H1 (cell line): ENCODE measurements at regions not wholly inside any gene's neighbourhood (a gene's known extent, or its start where the extent isn't known, plus 50 kb on each side); places are given as distances from the start of the nearest gene placed in this dataset.
A peak's percentile ranks its signal among the peaks of the same experiment; 100 is the strongest.

Experiments
- CTCF ChIA-PET: fragments of 300-600 bp; sonication (Branson Sonifier 250); formaldehyde crosslinking; loops from one replicate; lab custom pipeline; 2021; ENCODE audit not compliant: partially characterized antibody; lab: Charles Lee
- POLR2A ChIA-PET: fragments of 300-600 bp; sonication (Branson Sonifier 250); formaldehyde crosslinking; loops from one replicate; lab custom pipeline; 2021; ENCODE audit warnings: inconsistent platforms; ENCODE audit not compliant: partially characterized antibody; lab: Charles Lee
- DNase-seq, 2 experiments: peaks; one replicate each; pipeline versions ENCODE4 v3.0.0 to v3.0.0-alpha.2; 2010 to 2022; ENCODE audit warnings: low spot score in 2 of 2, low read depth in 1 of 2, mixed read lengths in 1 of 2
- FAIRE-seq: peaks from 2 replicates; lab custom pipeline; 2011; peaks lifted over from hg19 to GRCh38; lab: Jason Lieb, UNC
- H2AFZ ChIP-seq: 2 replicates; pipeline ENCODE4 v1.8.1; 2012; ENCODE audit warnings: low read length, inconsistent platforms
- H2AK5ac ChIP-seq: 2 replicates; pipeline ENCODE4 v1.6.1; 2013; ENCODE audit warnings: low read depth, low read length
- H2BK120ac ChIP-seq: replicated peaks from 2 replicates; pipeline ENCODE3; 2013; ENCODE audit warnings: low read depth, low read length, inconsistent platforms
- H2BK12ac ChIP-seq: 2 replicates; pipeline ENCODE4 v1.6.1; 2013; ENCODE audit warnings: low read depth, low read length
- H2BK15ac ChIP-seq: 2 replicates; pipeline ENCODE4 v1.6.1; 2013; ENCODE audit warnings: low read length
- H2BK20ac ChIP-seq: 2 replicates; pipeline ENCODE4 v1.6.1; 2013; ENCODE audit warnings: low read length
- H2BK5ac ChIP-seq: 2 replicates; pipeline ENCODE4 v1.6.1; 2013; ENCODE audit warnings: low read depth, low read length
- H3K14ac ChIP-seq: 2 replicates; pipeline ENCODE4 v1.6.1; 2013; ENCODE audit warnings: inconsistent platforms; ENCODE audit not compliant: insufficient read length
- H3K18ac ChIP-seq: 2 replicates; pipeline ENCODE4 v1.6.1; 2013; ENCODE audit warnings: low read length; ENCODE audit errors: extremely low read depth
- H3K23ac ChIP-seq: 2 replicates; pipeline ENCODE4 v1.6.1; 2013; ENCODE audit warnings: inconsistent platforms; ENCODE audit not compliant: insufficient read length
- H3K23me2 ChIP-seq: 2 replicates; pipeline ENCODE4 v1.6.1; 2013; ENCODE audit warnings: low read depth, low read length
- H3K27ac ChIP-seq: 2 replicates; pipeline ENCODE4 v1.6.1; 2011; ENCODE audit warnings: low read depth, low read length, inconsistent platforms
- H3K27me3 ChIP-seq, 4 experiments: replicated peaks in 1 of 4; 1 replicate in 1 of 4; 2 replicates in 3 of 4; pipeline versions ENCODE4 v1.6.1 to v1.8.1; 2011 to 2013; ENCODE audit warnings: low read length in 3 of 4, mild to moderate bottlenecking in 3 of 4, inconsistent platforms in 2 of 4, mixed read lengths in 2 of 4, moderate library complexity in 1 of 4; ENCODE audit not compliant: control insufficient read depth in 3 of 4, insufficient read depth in 3 of 4; ENCODE audit errors: extremely low read depth in 1 of 4
- H3K36me3 ChIP-seq, 4 experiments: 2 replicates each; pipeline versions ENCODE4 v1.6.1 to v1.8.1; 2011 to 2013; ENCODE audit warnings: mild to moderate bottlenecking in 4 of 4, low read length in 3 of 4, moderate library complexity in 2 of 4, control low read depth in 1 of 4, inconsistent platforms in 1 of 4; ENCODE audit not compliant: insufficient read depth in 4 of 4, control insufficient read depth in 2 of 4
- H3K4ac ChIP-seq: replicated peaks from 2 replicates; pipeline ENCODE3; 2013; ENCODE audit warnings: low read length, low read depth, mixed read lengths, inconsistent platforms; ENCODE audit not compliant: insufficient read length
- H3K4me1 ChIP-seq, 4 experiments: replicated peaks in 1 of 4; 1 replicate in 1 of 4; 2 replicates in 3 of 4; pipeline versions ENCODE4 v1.6.1 to v1.8.1; 2011 to 2013; ENCODE audit warnings: low read length in 3 of 4, inconsistent platforms in 2 of 4, mixed read lengths in 1 of 4; ENCODE audit not compliant: insufficient read depth in 4 of 4, control insufficient read depth in 3 of 4
- H3K4me2 ChIP-seq, 2 experiments: 2 replicates each; pipeline versions ENCODE4 v1.6.1 to v1.8.1; 2011 to 2013; ENCODE audit warnings: low read depth in 2 of 2, low read length in 2 of 2, control low read depth in 1 of 2, inconsistent platforms in 1 of 2, mild to moderate bottlenecking in 1 of 2; ENCODE audit not compliant: insufficient read depth in 1 of 2
- H3K4me3 ChIP-seq, 4 experiments: fragments of 200-600, 300-600 bp in 1 of 4; sonication (generic), shearing (Covaris generic), sonication (Bioruptor Twin) in 1 of 4; 2 replicates each; pipeline versions ENCODE4 v1.5.1 to v1.8.1; 2011 to 2016; ENCODE audit warnings: low read length in 4 of 4, low read depth in 3 of 4, control low read depth in 2 of 4, inconsistent platforms in 2 of 4, mild to moderate bottlenecking in 2 of 4, mixed read lengths in 1 of 4, moderate library complexity in 1 of 4; ENCODE audit not compliant: insufficient read depth in 2 of 4; ENCODE audit errors: extremely low read depth in 1 of 4
- H3K56ac ChIP-seq: replicated peaks from 2 replicates; pipeline ENCODE3; 2013; ENCODE audit warnings: low read depth, mild to moderate bottlenecking, mixed read lengths, low read length, inconsistent platforms; ENCODE audit not compliant: insufficient read length
- H3K79me1 ChIP-seq: 2 replicates; pipeline ENCODE4 v1.6.1; 2013; ENCODE audit warnings: low read depth, low read length, control low read depth
- H3K79me2 ChIP-seq, 2 experiments: 2 replicates each; pipeline versions ENCODE4 v1.6.1 to v1.8.1; 2012 to 2013; ENCODE audit warnings: low read length in 2 of 2, mild to moderate bottlenecking in 2 of 2, inconsistent platforms in 1 of 2; ENCODE audit not compliant: insufficient read depth in 2 of 2, control insufficient read depth in 1 of 2
- H3K9ac ChIP-seq, 4 experiments: replicated peaks in 1 of 4; 1 replicate in 1 of 4; 2 replicates in 3 of 4; pipeline versions ENCODE4 v1.6.1 to v1.8.1; 2011 to 2013; ENCODE audit warnings: low read depth in 3 of 4, low read length in 3 of 4, control low read depth in 2 of 4, mild to moderate bottlenecking in 2 of 4, moderate library complexity in 2 of 4, inconsistent platforms in 1 of 4; ENCODE audit errors: extremely low read depth in 1 of 4
- H3K9me3 ChIP-seq, 2 experiments: 2 replicates each; pipeline versions ENCODE4 v1.6.1 to v1.8.1; 2012 to 2013; ENCODE audit warnings: mild to moderate bottlenecking in 2 of 2, moderate library complexity in 2 of 2, control low read depth in 1 of 2, inconsistent platforms in 1 of 2, low read depth in 1 of 2, low read length in 1 of 2, mixed read lengths in 1 of 2; ENCODE audit not compliant: insufficient read depth in 2 of 2
- H4K20me1 ChIP-seq, 2 experiments: replicated peaks in 1 of 2; 2 replicates each; pipeline versions ENCODE3 to v1.8.1; 2011 to 2013; ENCODE audit warnings: inconsistent platforms in 2 of 2, low read length in 2 of 2, mild to moderate bottlenecking in 1 of 2; ENCODE audit not compliant: insufficient read depth in 2 of 2, control insufficient read depth in 1 of 2
- H4K5ac ChIP-seq: 2 replicates; pipeline ENCODE4 v1.6.1; 2013; ENCODE audit warnings: low read length, low read depth, mixed read lengths, inconsistent platforms; ENCODE audit not compliant: insufficient read length
- H4K8ac ChIP-seq: 2 replicates; pipeline ENCODE4 v1.8.0; 2013; ENCODE audit warnings: mild to moderate bottlenecking, moderate library complexity, low read length, inconsistent platforms; ENCODE audit not compliant: insufficient read depth; ENCODE audit errors: extremely low read depth
- H4K91ac ChIP-seq: replicated peaks from 2 replicates; pipeline ENCODE3; 2013; ENCODE audit warnings: low read length, mixed read lengths, inconsistent platforms; ENCODE audit not compliant: insufficient read length
- TBP ChIP-seq: IDR thresholded peaks from 2 replicates; pipeline ENCODE4 v1.6.1; 2011; ENCODE audit warnings: low read depth, low read length, improper control_type of control experiment
- WGBS, 2 experiments: shearing (Covaris generic) in 1 of 2; methylation state at CpG; one replicate each; pipeline versions ENCODE4 v1.1.6 to v1.1.7; 2013 to 2015; ENCODE audit warnings: low lambda C conversion rate in 2 of 2, mixed read lengths in 2 of 2, inconsistent platforms in 1 of 2, low coverage in 1 of 2, missing lambda C conversion rate in 1 of 2; ENCODE audit not compliant: insufficient replicate concordance in 2 of 2, insufficient coverage in 1 of 2, insufficient read length in 1 of 2; ENCODE audit errors: extremely low coverage in 1 of 2, missing lambda C conversion rate in 1 of 2; 5-methylcytosine and 5-hydroxymethylcytosine counted together

DNA sequence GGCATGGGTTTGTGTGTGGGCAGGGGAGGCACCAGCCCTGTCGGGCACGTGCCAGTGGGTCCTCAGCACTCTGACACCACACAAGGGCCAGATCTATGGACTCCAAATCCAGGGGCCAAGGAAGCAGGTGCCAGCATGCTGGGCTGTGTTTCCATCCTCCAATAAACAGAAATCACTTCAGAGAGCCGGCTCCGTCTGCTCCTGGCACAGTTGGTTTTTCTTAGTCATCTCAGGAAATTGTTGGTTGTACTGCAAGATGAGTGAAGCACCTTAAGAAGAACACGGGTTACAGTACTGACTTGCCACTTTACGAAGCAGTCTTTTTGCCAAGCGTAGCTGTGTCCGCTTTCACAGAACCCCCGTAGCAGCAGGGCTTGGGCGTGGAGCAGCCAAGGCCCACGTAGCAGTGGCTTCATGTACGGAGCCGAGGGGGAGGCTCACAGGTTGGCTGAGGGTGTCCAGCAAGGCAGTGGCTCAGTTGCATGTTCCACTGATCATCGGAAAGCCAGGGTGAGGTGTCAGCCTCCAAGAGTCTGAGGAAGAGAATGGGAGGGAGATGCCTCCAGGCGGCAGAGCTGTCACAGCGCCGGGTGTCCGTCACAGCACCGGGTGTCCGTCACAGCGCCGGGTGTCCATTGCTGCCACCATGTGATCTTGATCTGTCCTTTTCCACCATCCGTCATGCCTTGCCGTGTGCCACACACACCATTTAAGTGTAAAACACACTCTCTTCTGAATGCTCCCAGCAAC, 314.9 kb downstream of the CTTN start:
- Histone ChIP-seq H4K8ac (no peak overlapping the region), H2AK5ac (no peak overlapping the region), H3K27ac (no peak overlapping the region), H3K23ac (no peak overlapping the region), H4K20me1 (peaks cover 0 to 2% of the 10 kb centered on the region in 2 experiments), H2BK15ac (no peak overlapping the region), H3K4me2 (peak overlapping the region; percentile 4 to 31; a peak in 3 of 4 replicates), H3K4me3 (no peak overlapping the region), H3K23me2 (no peaks in the 10 kb centered on the region), H3K27me3 (no peaks in the 10 kb centered on the region), H4K5ac (no peak overlapping the region), H2BK12ac (peak overlapping the region; percentile 7; the same call in 1 of the 2 replicates), H3K4ac (no peak overlapping the region), H3K18ac (no peak overlapping the region), H3K9ac (no peak overlapping the region), H3K36me3 (no peaks in the 10 kb centered on the region), H3K9me3 (no peaks in the 10 kb centered on the region), H3K79me1 (no peaks in the 10 kb centered on the region; the same call in none of the 2 replicates), H2BK120ac (no peak overlapping the region), H2BK20ac (no peak overlapping the region), H3K56ac (no peak overlapping the region), H3K14ac (no peak overlapping the region)
- WGBS, 2 experiments: 90% methylated on average over 24 of the region's 24 CpGs; no CpG with 5 or more reads in 1 of the 2 experiments
- POLR2A ChIA-PET: interaction anchor here (1.0 to 1.2 kb wide), 2 partner anchors 25 to 50 kb away, joined by 3 read pairs; no protein-coding TSS in a partner anchor
- CTCF ChIA-PET: interaction anchor here (0.8 to 2.3 kb wide), 9 partner anchors 13 to 251 kb away, joined by 3 to 7 read pairs (median 3); no protein-coding TSS in a partner anchor
- no peak for TF ChIP-seq TBP
- TF ChIP-seq, all 59 proteins: peak for 0
- Histone ChIP-seq H3K4me1 (peaks cover 0 to 18% (median 7%) of the 10 kb centered on the region in 4 experiments; a peak in 6 of 7 replicates), H3K79me2 (no peaks in the 10 kb centered on the region), H2AFZ (no peak overlapping the region), H4K91ac (peak overlapping the region; percentile 2), H2BK5ac (no peak overlapping the region)
- no peak for DNase-seq
- FAIRE-seq: no peak
